ENCODE measurements at regions not wholly inside any gene's neighbourhood (a gene's known extent, or its start where the extent isn't known, plus 50 kb on each side); places are given as distances from the start of the nearest gene placed in this dataset.

GRCh38 chr2:144242311-144242710 lies 277.6 kb downstream of the ZEB2 start (continued):
- TF ChIP-seq HIVEP1 (CRISPR knock-in tag; IDR thresholded peaks at IDR 0.05) (no peak), HNRNPUL1 (IDR thresholded peaks at IDR 0.05; ENCODE audit: low read length) (no peak), THRAP3 (IDR thresholded peaks at IDR 0.05; ENCODE audit: borderline replicate concordance) (no peak), NEUROD1 (IDR thresholded peaks at IDR 0.05; ENCODE audit: borderline replicate concordance, low read depth, low read length, partially characterized antibody) (no peak), GTF2F1 (IDR thresholded peaks at IDR 0.05; ENCODE audit: low read depth, low read length) (no peak), KDM1A (IDR thresholded peaks at IDR 0.05) (no peak), TFAP4 (CRISPR knock-in tag; IDR thresholded peaks at IDR 0.05; ENCODE audit: borderline replicate concordance) (no peak), PHB2 (IDR thresholded peaks at IDR 0.05; ENCODE audit: low read depth) (no peak), ZNF384 (IDR thresholded peaks at IDR 0.05; ENCODE audit: low read depth, low read length) (no peak), ZNF518B (CRISPR knock-in tag; IDR thresholded peaks at IDR 0.05) (no peak), NFRKB (IDR thresholded peaks at IDR 0.05; ENCODE audit: low read depth) (no peak), PML (IDR thresholded peaks at IDR 0.05; ENCODE audit: low read length) (no peak), MTA2 (IDR thresholded peaks at IDR 0.05; ENCODE audit: low read depth) (no peak)
